H9 (cell line): ENCODE measurements at regions not wholly inside any gene's neighbourhood (a gene's known extent, or its start where the extent isn't known, plus 50 kb on each side); places are given as distances from the start of the nearest gene placed in this dataset.

Experiments used
- DNase-seq: peaks from one replicate; pipeline ENCODE4 v3.0.0-alpha.2; 2017
- H2AFZ ChIP-seq: one replicate; pipeline ENCODE4 v1.6.1; 2013; ENCODE audit warnings: mild to moderate bottlenecking, low read length, control low read depth, moderate library complexity
- H2AK5ac ChIP-seq: 2 replicates; pipeline ENCODE4 v1.6.1; 2013; ENCODE audit warnings: low read length, control low read depth, mixed read lengths; ENCODE audit not compliant: insufficient read length
- H2BK120ac ChIP-seq: one replicate; pipeline ENCODE4 v1.6.1; 2013; ENCODE audit warnings: low read depth, mild to moderate bottlenecking, low read length, control low read depth, inconsistent platforms; ENCODE audit not compliant: poor library complexity, severe bottlenecking
- H2BK12ac ChIP-seq: 2 replicates; pipeline ENCODE4 v1.6.1; 2013; ENCODE audit warnings: low read length, control low read depth, mixed read lengths, low read depth; ENCODE audit not compliant: insufficient read length
- H2BK15ac ChIP-seq: 2 replicates; pipeline ENCODE4 v1.6.1; 2013; ENCODE audit warnings: low read depth, low read length, control low read depth
- H2BK20ac ChIP-seq: one replicate; pipeline ENCODE4 v1.6.1; 2013; ENCODE audit warnings: low read depth, mild to moderate bottlenecking, low read length, control low read depth, inconsistent platforms; ENCODE audit not compliant: poor library complexity, severe bottlenecking
- H2BK5ac ChIP-seq: 2 replicates; pipeline ENCODE4 v1.6.1; 2013; ENCODE audit warnings: low read length, control low read depth, mixed read lengths; ENCODE audit not compliant: insufficient read length
- H3K14ac ChIP-seq: 2 replicates; pipeline ENCODE4 v1.6.1; 2013; ENCODE audit warnings: low read length, control low read depth; ENCODE audit not compliant: insufficient read depth
- H3K18ac ChIP-seq: 2 replicates; pipeline ENCODE4 v1.6.1; 2013; ENCODE audit warnings: low read depth, mild to moderate bottlenecking, mixed read lengths, low read length, control low read depth; ENCODE audit not compliant: insufficient read length
- H3K23ac ChIP-seq: 2 replicates; pipeline ENCODE4 v1.6.1; 2013; ENCODE audit warnings: low read length, control low read depth, mixed read lengths, low read depth; ENCODE audit not compliant: insufficient read length
- H3K23me2 ChIP-seq: 2 replicates; pipeline ENCODE4 v1.6.1; 2013; ENCODE audit warnings: low read depth, mild to moderate bottlenecking, mixed read lengths, low read length, control low read depth; ENCODE audit not compliant: insufficient read length, poor library complexity, severe bottlenecking
- H3K27ac ChIP-seq: 2 replicates; pipeline ENCODE4 v1.5.1; 2013; ENCODE audit warnings: low read length, control low read depth, mixed read lengths, low read depth; ENCODE audit not compliant: insufficient read length
- H3K27me3 ChIP-seq: 2 replicates; pipeline ENCODE4 v1.6.1; 2013; ENCODE audit warnings: low read length, control low read depth, inconsistent platforms; ENCODE audit not compliant: insufficient read depth
- H3K4ac ChIP-seq: 2 replicates; pipeline ENCODE4 v1.6.1; 2013; ENCODE audit warnings: low read depth, mild to moderate bottlenecking, control low read depth, inconsistent platforms, low read length, moderate library complexity
- H3K4me1 ChIP-seq: 2 replicates; pipeline ENCODE4 v1.6.1; 2013; ENCODE audit warnings: low read length, control low read depth, inconsistent platforms; ENCODE audit not compliant: insufficient read depth
- H3K4me2 ChIP-seq: 2 replicates; pipeline ENCODE4 v1.6.1; 2013; ENCODE audit warnings: low read length, control low read depth, mixed read lengths; ENCODE audit not compliant: insufficient read length, insufficient read depth
- H3K56ac ChIP-seq: 2 replicates; pipeline ENCODE4 v1.6.1; 2013; ENCODE audit warnings: low read depth, mild to moderate bottlenecking, mixed read lengths, low read length, control low read depth; ENCODE audit not compliant: insufficient read length
- H3K79me1 ChIP-seq: 2 replicates; pipeline ENCODE4 v1.6.1; 2013; ENCODE audit warnings: low read depth, mild to moderate bottlenecking, moderate library complexity, low read length, control low read depth, inconsistent platforms; ENCODE audit not compliant: insufficient read depth, poor library complexity, severe bottlenecking
- H3K79me2 ChIP-seq: 2 replicates; pipeline ENCODE4 v1.6.1; 2013; ENCODE audit warnings: low read length, control low read depth, inconsistent platforms; ENCODE audit not compliant: insufficient read depth
- H3K9ac ChIP-seq: 2 replicates; pipeline ENCODE4 v1.6.1; 2013; ENCODE audit warnings: low read length, control low read depth, mixed read lengths; ENCODE audit not compliant: insufficient read length; ENCODE audit errors: extremely low read depth
- H3K9me3 ChIP-seq: one replicate; pipeline ENCODE4 v1.6.1; 2013; ENCODE audit warnings: low read depth, low read length, inconsistent platforms; ENCODE audit not compliant: control insufficient read depth
- H3T11ph ChIP-seq: one replicate; pipeline ENCODE4 v1.6.1; 2013; ENCODE audit warnings: mild to moderate bottlenecking, low read length, control low read depth, inconsistent platforms
- H4K20me1 ChIP-seq: one replicate; pipeline ENCODE4 v1.6.1; 2013; ENCODE audit not compliant: control insufficient read depth, insufficient read length, insufficient read depth
- H4K5ac ChIP-seq: 2 replicates; pipeline ENCODE4 v1.6.1; 2013; ENCODE audit warnings: low read depth, mild to moderate bottlenecking, mixed read lengths, low read length, control low read depth; ENCODE audit not compliant: insufficient read length
- H4K8ac ChIP-seq: replicated peaks from 2 replicates; pipeline ENCODE4 v1.6.1; 2013; ENCODE audit warnings: low read length, control low read depth, mixed read lengths, low read depth; ENCODE audit not compliant: insufficient read length
- H4K91ac ChIP-seq: 2 replicates; pipeline ENCODE4 v1.6.1; 2013; ENCODE audit warnings: low read depth, mild to moderate bottlenecking, moderate library complexity, mixed read lengths, low read length, control low read depth; ENCODE audit not compliant: insufficient read length
- H3K27ac Mint-ChIP-seq, 3 experiments: 2 replicates in 2 of 3; 3 replicates in 1 of 3; pipeline ENCODE4 v1.8.0; 2020 to 2021; ENCODE audit warnings: mixed read lengths in 3 of 3, mild to moderate bottlenecking in 1 of 3, moderate library complexity in 1 of 3
- H3K27me3 Mint-ChIP-seq: 2 replicates; pipeline ENCODE4 v1.8.0; 2021; ENCODE audit warnings: low read depth, mild to moderate bottlenecking, moderate library complexity, mixed read lengths
- H3K36me3 Mint-ChIP-seq, 3 experiments: 2 replicates in 2 of 3; 3 replicates in 1 of 3; pipeline ENCODE4 v1.8.0; 2020 to 2021; ENCODE audit warnings: low read depth in 3 of 3, mixed read lengths in 3 of 3; ENCODE audit not compliant: insufficient read depth in 1 of 3
- H3K4me1 Mint-ChIP-seq, 2 experiments: 2 replicates each; pipeline ENCODE4 v1.8.0; 2020; ENCODE audit warnings: mixed read lengths in 2 of 2
- H3K4me3 Mint-ChIP-seq, 2 experiments: 2 replicates in 1 of 2; 3 replicates in 1 of 2; pipeline ENCODE4 v1.8.0; 2020 to 2021; ENCODE audit warnings: mild to moderate bottlenecking in 2 of 2, mixed read lengths in 2 of 2, moderate library complexity in 1 of 2
- H3K9me3 Mint-ChIP-seq, 2 experiments: 2 replicates in 1 of 2; 3 replicates in 1 of 2; pipeline ENCODE4 v1.8.0; 2020; ENCODE audit warnings: mild to moderate bottlenecking in 2 of 2, mixed read lengths in 2 of 2, moderate library complexity in 1 of 2
- CTCF ChIP-seq: fragments of 200-600 bp; sonication (generic); conservative IDR thresholded peaks from 3 replicates; pipeline ENCODE4 v1.8.0; 2021; ENCODE audit warnings: antibody characterized with exemption, mild to moderate bottlenecking
- WGBS: extraction: QIAGEN DNeasy Blood & Tissue Kit; methylation state at CpG from one replicate; pipeline ENCODE4 v1.1.7; 2013; ENCODE audit warnings: missing lambda C conversion rate, low lambda C conversion rate, mixed read lengths; ENCODE audit not compliant: insufficient read length; ENCODE audit errors: extremely low coverage; 5-methylcytosine and 5-hydroxymethylcytosine counted together

GRCh38 chr7:25420771-25421170 lies 192.5 kb upstream of the NPVF start:
- H3K4ac ChIP-seq: no peak overlapping the region
- no peaks in the 10 kb centered on the region for H3K27me3 ChIP-seq
- no peak overlapping the region for H4K8ac ChIP-seq
- no peak overlapping the region for H2BK120ac ChIP-seq
- no peak overlapping the region for H2BK15ac ChIP-seq
- H3K18ac ChIP-seq: no peak overlapping the region
- no peak overlapping the region for H2AK5ac ChIP-seq
- H3K27ac ChIP-seq: no peak overlapping the region
- no peak for TF ChIP-seq CTCF
- Mint-ChIP-seq H3K4me3 (no peak overlapping the region), H3K27me3 (peaks cover 5% of the 10 kb centered on the region), H3K27ac (no peak overlapping the region), H3K4me1 (peaks cover 10 to 13% of the 10 kb centered on the region in 2 experiments), H3K36me3 (no peaks in the 10 kb centered on the region), H3K9me3 (no peaks in the 10 kb centered on the region)
- H3K79me1 ChIP-seq: no peaks in the 10 kb centered on the region
- no peak overlapping the region for H3T11ph ChIP-seq
- no CpG with 5 or more reads among the region's 3 CpGs for WGBS
- H2AFZ ChIP-seq: no peak overlapping the region
- no peaks in the 10 kb centered on the region for H4K20me1 ChIP-seq
- no peaks in the 10 kb centered on the region for H3K23me2 ChIP-seq
- H3K4me1 ChIP-seq: no peaks in the 10 kb centered on the region
- no peak overlapping the region for H3K14ac ChIP-seq
- no peaks in the 10 kb centered on the region for H3K9me3 ChIP-seq
- no peak overlapping the region for H4K91ac ChIP-seq
- no peak for DNase-seq
- no peak overlapping the region for H3K4me2 ChIP-seq
- no peak overlapping the region for H3K23ac ChIP-seq
- H3K79me2 ChIP-seq: no peaks in the 10 kb centered on the region
- H3K9ac ChIP-seq: no peak overlapping the region
- no peak overlapping the region for H2BK5ac ChIP-seq
- no peak overlapping the region for H3K56ac ChIP-seq
- no peak overlapping the region for H2BK12ac ChIP-seq
- H4K5ac ChIP-seq: no peak overlapping the region
- H2BK20ac ChIP-seq: no peak overlapping the region
